Osteoblast (primary cell): ENCODE measurements at regions not wholly inside any gene's neighbourhood (a gene's known extent, or its start where the extent isn't known, plus 50 kb on each side); places are given as distances from the start of the nearest gene placed in this dataset.
A peak's percentile ranks its signal among the peaks of the same experiment; 100 is the strongest.
"Not testable (repeated sequence)": the region's sequence is repeated elsewhere in the genome, so short reads cannot be mapped to it uniquely, and the experiment has no call there.

Experiments
- DNase-seq: peaks from one replicate; pipeline ENCODE4 v3.0.0; 2011; ENCODE audit warnings: low spot score, mixed read lengths; ENCODE audit not compliant: insufficient read length; ENCODE audit errors: missing footprints
- H2AFZ ChIP-seq: 2 replicates; pipeline ENCODE4 v1.6.0; 2011; ENCODE audit warnings: mild to moderate bottlenecking, low read length
- H3K27ac ChIP-seq: 2 replicates; pipeline ENCODE4 v1.5.1; 2011; ENCODE audit warnings: mild to moderate bottlenecking, low read depth, low read length, moderate library complexity
- H3K27me3 ChIP-seq: 2 replicates; pipeline ENCODE4 v1.6.0; 2012; ENCODE audit warnings: mild to moderate bottlenecking, control low read depth, inconsistent platforms, low read length, moderate library complexity; ENCODE audit not compliant: insufficient read depth
- H3K36me3 ChIP-seq: 2 replicates; pipeline ENCODE4 v1.5.1; 2011; ENCODE audit warnings: mild to moderate bottlenecking, low read length, control low read depth, moderate library complexity; ENCODE audit not compliant: insufficient read depth
- H3K4me1 ChIP-seq: 2 replicates; pipeline ENCODE4 v1.5.1; 2011; ENCODE audit warnings: mild to moderate bottlenecking, low read length, control low read depth, moderate library complexity; ENCODE audit not compliant: insufficient read depth
- H3K4me2 ChIP-seq: 2 replicates; pipeline ENCODE4 v1.6.0; 2011; ENCODE audit warnings: mild to moderate bottlenecking, low read length; ENCODE audit not compliant: insufficient read depth
- H3K4me3 ChIP-seq: fragments of 200-600 bp; sonication (generic); 3 replicates; pipeline ENCODE4 v1.5.1; 2012; ENCODE audit warnings: mild to moderate bottlenecking, low read length, inconsistent platforms; ENCODE audit not compliant: insufficient read depth
- H3K79me2 ChIP-seq: 2 replicates; pipeline ENCODE4 v1.6.0; 2012; ENCODE audit warnings: mild to moderate bottlenecking, low read length, control low read depth, inconsistent platforms; ENCODE audit not compliant: insufficient read depth
- H3K9me3 ChIP-seq: 2 replicates; pipeline ENCODE4 v1.5.1; 2011; ENCODE audit warnings: low read depth, low read length, control low read depth
- H4K20me1 ChIP-seq: 2 replicates; pipeline ENCODE4 v1.6.0; 2012; ENCODE audit warnings: mild to moderate bottlenecking, low read length, control low read depth; ENCODE audit not compliant: insufficient read depth
- TF ChIP-seq, protein P1 (sequence below): IDR thresholded peaks from 2 replicates; pipeline ENCODE4 v1.5.1; 2011; ENCODE audit warnings: mild to moderate bottlenecking, low read depth, low read length, moderate library complexity; ENCODE audit errors: extremely low read depth

GRCh38 chr14:100428727-100429126, 105.6 kb downstream of the SLC25A47 start:
- Histone ChIP-seq H3K4me2 (peak overlapping the region; percentile 51), H4K20me1 (no peaks in the 10 kb centered on the region), H3K4me1 (peaks cover 13% of the 10 kb centered on the region), H3K36me3 (no peaks in the 10 kb centered on the region), H3K27ac (peak overlapping the region; percentile 67), H2AFZ (no peak overlapping the region), H3K9me3 (no peaks in the 10 kb centered on the region), H3K27me3 (no peaks in the 10 kb centered on the region), H3K4me3 (no peak overlapping the region), H3K79me2 (peaks cover 24% of the 10 kb centered on the region)
- TF ChIP-seq, protein P1, sequence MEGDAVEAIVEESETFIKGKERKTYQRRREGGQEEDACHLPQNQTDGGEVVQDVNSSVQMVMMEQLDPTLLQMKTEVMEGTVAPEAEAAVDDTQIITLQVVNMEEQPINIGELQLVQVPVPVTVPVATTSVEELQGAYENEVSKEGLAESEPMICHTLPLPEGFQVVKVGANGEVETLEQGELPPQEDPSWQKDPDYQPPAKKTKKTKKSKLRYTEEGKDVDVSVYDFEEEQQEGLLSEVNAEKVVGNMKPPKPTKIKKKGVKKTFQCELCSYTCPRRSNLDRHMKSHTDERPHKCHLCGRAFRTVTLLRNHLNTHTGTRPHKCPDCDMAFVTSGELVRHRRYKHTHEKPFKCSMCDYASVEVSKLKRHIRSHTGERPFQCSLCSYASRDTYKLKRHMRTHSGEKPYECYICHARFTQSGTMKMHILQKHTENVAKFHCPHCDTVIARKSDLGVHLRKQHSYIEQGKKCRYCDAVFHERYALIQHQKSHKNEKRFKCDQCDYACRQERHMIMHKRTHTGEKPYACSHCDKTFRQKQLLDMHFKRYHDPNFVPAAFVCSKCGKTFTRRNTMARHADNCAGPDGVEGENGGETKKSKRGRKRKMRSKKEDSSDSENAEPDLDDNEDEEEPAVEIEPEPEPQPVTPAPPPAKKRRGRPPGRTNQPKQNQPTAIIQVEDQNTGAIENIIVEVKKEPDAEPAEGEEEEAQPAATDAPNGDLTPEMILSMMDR, result no peak
- peak; percentile 96 for DNase-seq

DNA sequence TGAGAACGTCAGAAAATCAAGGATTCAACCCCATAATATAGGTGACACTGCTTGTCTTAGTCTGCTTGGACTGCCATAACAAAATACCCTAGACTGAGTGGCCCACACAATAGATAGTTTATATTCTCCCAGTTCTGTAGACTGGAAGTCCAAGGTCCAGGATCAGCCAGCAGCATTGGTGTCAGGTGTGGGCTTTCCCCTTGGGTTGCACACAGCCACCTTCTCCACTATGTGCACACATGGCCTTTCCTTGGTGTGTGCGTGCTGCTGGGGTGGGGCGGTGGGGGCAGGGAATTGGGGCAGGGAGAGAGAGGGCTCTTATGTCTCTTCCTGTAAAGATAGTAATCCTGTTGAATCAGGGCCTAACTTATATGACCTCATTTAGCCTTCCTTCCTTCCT, 106.4 kb downstream of the SLC25A47 start:
- no peak overlapping the region for H2AFZ ChIP-seq
- H3K36me3 ChIP-seq, result no peaks in the 10 kb centered on the region
- peak overlapping the region; percentile 66 for H3K27ac ChIP-seq
- H4K20me1 ChIP-seq, result no peaks in the 10 kb centered on the region
- TF ChIP-seq, protein P1, result no peak
- peaks cover 20% of the 10 kb centered on the region for H3K79me2 ChIP-seq
- no peak overlapping the region for H3K4me2 ChIP-seq
- H3K4me1 ChIP-seq, result peaks cover 13% of the 10 kb centered on the region
- no peak overlapping the region for H3K4me3 ChIP-seq
- H3K9me3 ChIP-seq, result no peaks in the 10 kb centered on the region
- no peaks in the 10 kb centered on the region for H3K27me3 ChIP-seq
- DNase-seq, result no peak

GRCh38 chr14:100430571-100430970, 107.4 kb downstream of the SLC25A47 start:
- TF ChIP-seq, protein P1, result no peak
- H2AFZ ChIP-seq, result no peak overlapping the region
- no peak for DNase-seq
- H3K4me2 ChIP-seq, result no peak overlapping the region
- no peaks in the 10 kb centered on the region for H3K36me3 ChIP-seq
- H4K20me1 ChIP-seq, result no peaks in the 10 kb centered on the region
- H3K27me3 ChIP-seq, result no peaks in the 10 kb centered on the region
- peaks cover 13% of the 10 kb centered on the region for H3K4me1 ChIP-seq
- H3K79me2 ChIP-seq, result peaks cover 19% of the 10 kb centered on the region
- H3K9me3 ChIP-seq, result no peaks in the 10 kb centered on the region
- H3K4me3 ChIP-seq, result no peak overlapping the region
- H3K27ac ChIP-seq, result no peak overlapping the region

DNA sequence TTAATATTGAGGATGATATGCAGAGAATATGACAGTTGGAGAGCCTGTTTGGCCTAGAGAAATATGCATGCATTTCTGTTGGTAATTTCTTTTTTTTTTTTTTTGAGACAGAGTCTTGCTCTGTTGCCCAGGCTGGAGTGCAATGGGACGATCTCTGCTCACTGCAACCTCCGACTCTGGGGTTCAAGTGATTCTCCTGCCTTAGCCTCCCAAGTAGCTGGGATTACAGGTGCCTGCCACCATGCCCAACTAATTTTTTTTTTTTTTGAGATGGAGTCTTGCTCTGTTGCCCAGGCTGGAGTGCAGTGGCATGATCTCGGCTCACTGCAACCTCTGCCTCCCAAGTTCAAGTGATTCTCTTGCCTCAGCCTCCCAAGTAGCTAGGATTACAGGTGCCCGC, 108.3 kb downstream of the SLC25A47 start:
- H3K4me2 ChIP-seq, H3K27me3 ChIP-seq, H3K36me3 ChIP-seq, H2AFZ ChIP-seq, DNase-seq, H3K4me3 ChIP-seq, H3K9me3 ChIP-seq, H3K27ac ChIP-seq, H4K20me1 ChIP-seq: not testable (repeated sequence)
- Histone ChIP-seq H3K79me2 (peaks cover 20% of the 10 kb centered on the region), H3K4me1 (peaks cover 13% of the 10 kb centered on the region)
